GM12878 (cell line): ENCODE measurements at regions not wholly inside any gene's neighbourhood (a gene's known extent, or its start where the extent isn't known, plus 50 kb on each side); places are given as distances from the start of the nearest gene placed in this dataset.

Experiments used
- ATAC-seq: fragments of 200-7000 bp; cut with Tn5 transposase; 3 replicates; pipeline ENCODE4 v1.9.1; 2020; ENCODE audit warnings: mild to moderate bottlenecking, moderate library complexity
- BruUV-seq: library from RNA; stranded (reverse); fragments of 400-500 nt; replicated peaks from 2 replicates; lab custom pipeline; 2021; lab: Mats Ljungman, UMichigan
- CTCF ChIA-PET: fragments of 300-600 bp; sonication (Branson Sonifier 250); formaldehyde crosslinking; extraction: SDS; loops from one replicate; lab custom pipeline; 2021; ENCODE audit warnings: inconsistent platforms; lab: Yijun Ruan, JAX
- POLR2A ChIA-PET: fragments of 350-600 bp; formaldehyde crosslinking; extraction: SDS; loops from one replicate; lab custom pipeline; 2021; ENCODE audit warnings: inconsistent platforms; lab: Charles Lee
- RAD21 ChIA-PET: fragments of 300-600 bp; sonication (Branson Sonifier 250); formaldehyde crosslinking; loops from one replicate; lab custom pipeline; 2023; ENCODE audit warnings: antibody characterized with exemption; ENCODE audit not compliant: unreplicated experiment; lab: Charles Lee
- SMC1A ChIA-PET: fragments of 300-600 bp; sonication (Branson Sonifier 250); formaldehyde crosslinking; loops from one replicate; lab custom pipeline; 2023; ENCODE audit not compliant: unreplicated experiment, uncharacterized antibody; lab: Charles Lee
- DNase-seq: peaks from one replicate; pipeline ENCODE4 v3.0.0-alpha.2; 2011; ENCODE audit warnings: low read depth, low spot score
- FAIRE-seq: peaks from 3 replicates; lab custom pipeline; 2011; peaks lifted over from hg19 to GRCh38; lab: Jason Lieb, UNC
- H2AFZ ChIP-seq: 2 replicates; pipeline ENCODE4 v1.6.0; 2011; ENCODE audit warnings: low read depth, low read length, control low read depth; ENCODE audit not compliant: control insufficient read depth
- H3K27ac ChIP-seq: 2 replicates; pipeline ENCODE4 v1.5.1; 2011; ENCODE audit warnings: control low read depth; ENCODE audit not compliant: control insufficient read depth, insufficient read depth
- H3K27me3 ChIP-seq, 2 experiments: replicated peaks in 1 of 2; 2 replicates each; pipeline versions ENCODE4 v1.6.0 to v1.6.1; 2011; ENCODE audit warnings: low read length in 1 of 2; ENCODE audit not compliant: control insufficient read depth in 2 of 2, insufficient read depth in 2 of 2
- H3K36me3 ChIP-seq, 2 experiments: 2 replicates each; pipeline ENCODE4 v1.5.1; 2011; ENCODE audit warnings: low read length in 1 of 2; ENCODE audit not compliant: control insufficient read depth in 2 of 2, insufficient read depth in 2 of 2
- H3K4me1 ChIP-seq: 2 replicates; pipeline ENCODE4 v1.6.1; 2011; ENCODE audit warnings: mild to moderate bottlenecking, low read length, moderate library complexity, mixed read lengths; ENCODE audit not compliant: control insufficient read depth, insufficient read depth
- H3K4me2 ChIP-seq: 2 replicates; pipeline ENCODE4 v1.6.0; 2011; ENCODE audit warnings: control low read depth; ENCODE audit not compliant: control insufficient read depth, insufficient read depth
- H3K4me3 ChIP-seq: fragments of 200-600 bp; sonication (generic); 2 replicates; pipeline ENCODE4 v1.5.1; 2016
- H3K79me2 ChIP-seq: 2 replicates; pipeline ENCODE4 v1.6.0; 2011; ENCODE audit warnings: low read length; ENCODE audit not compliant: control insufficient read depth, insufficient read depth
- H3K9ac ChIP-seq: 2 replicates; pipeline ENCODE4 v1.8.0; 2011; ENCODE audit warnings: low read length, control low read depth, mixed read lengths; ENCODE audit not compliant: control insufficient read depth, insufficient read depth
- H3K9me3 ChIP-seq: replicated peaks from 3 replicates; pipeline ENCODE4 v1.5.1; 2011; ENCODE audit warnings: mild to moderate bottlenecking, low read length; ENCODE audit not compliant: control insufficient read depth, insufficient read depth
- H4K20me1 ChIP-seq: 2 replicates; pipeline ENCODE4 v1.6.0; 2011; ENCODE audit not compliant: control insufficient read depth, insufficient read depth
- BCLAF1 ChIP-seq: fragments of 450-650 bp; IDR thresholded peaks from 2 replicates; pipeline ENCODE4 v1.6.1; 2017; ENCODE audit warnings: antibody characterized with exemption, mild to moderate bottlenecking, moderate library complexity
- CEBPZ ChIP-seq: fragments of 150-350 bp; IDR thresholded peaks from 2 replicates; pipeline ENCODE4 v1.6.1; 2016; ENCODE audit warnings: low read depth, low read length
- DPF2 ChIP-seq: fragments of 450-650 bp; IDR thresholded peaks from 2 replicates; pipeline ENCODE4 v1.6.1; 2017; ENCODE audit warnings: mild to moderate bottlenecking
- EP300 ChIP-seq, 2 experiments: fragments of 150-350 bp in 1 of 2; IDR thresholded peaks; 2 replicates each; pipeline ENCODE4 v1.6.1; 2011 to 2012; ENCODE audit warnings: low read depth in 2 of 2, low read length in 2 of 2, borderline replicate concordance in 1 of 2, improper control_type of control experiment in 1 of 2, inconsistent platforms in 1 of 2; ENCODE audit not compliant: control insufficient read depth in 1 of 2
- ESRRA ChIP-seq: IDR thresholded peaks from 2 replicates; pipeline ENCODE4 v1.6.1; 2012; ENCODE audit warnings: mild to moderate bottlenecking, low read length, improper control_type of control experiment
- HCFC1 ChIP-seq: fragments of 150-350 bp; IDR thresholded peaks from 2 replicates; pipeline ENCODE4 v1.6.1; 2014; ENCODE audit warnings: low read length
- HDGF ChIP-seq: fragments of 450-650 bp; IDR thresholded peaks from 2 replicates; pipeline ENCODE4 v1.6.1; 2016; ENCODE audit warnings: antibody characterized with exemption
- KDM1A ChIP-seq: fragments of 200-600 bp; sonication (generic); IDR thresholded peaks from 2 replicates; pipeline ENCODE4 v1.6.1; 2016; ENCODE audit warnings: borderline replicate concordance
- MEF2B ChIP-seq: fragments of 450-650 bp; IDR thresholded peaks from 2 replicates; pipeline ENCODE4 v1.6.1; 2018; ENCODE audit warnings: mild to moderate bottlenecking, moderate library complexity; ENCODE audit not compliant: partially characterized antibody, poor library complexity, severe bottlenecking
- MXI1 ChIP-seq: fragments of 150-350 bp; IDR thresholded peaks from 2 replicates; pipeline ENCODE4 v1.6.1; 2011; ENCODE audit warnings: low read depth, mild to moderate bottlenecking, inconsistent platforms, low read length, improper control_type of control experiment
- NBN ChIP-seq: fragments of 450-650 bp; IDR thresholded peaks from 2 replicates; pipeline ENCODE4 v1.6.1; 2016
- NFIC ChIP-seq: IDR thresholded peaks from 2 replicates; pipeline ENCODE4 v1.6.1; 2012; ENCODE audit warnings: low read depth, mild to moderate bottlenecking, inconsistent platforms, low read length, moderate library complexity
- NFYB ChIP-seq: IDR thresholded peaks from 2 replicates; pipeline ENCODE4 v1.6.1; 2011; ENCODE audit warnings: low read depth, mild to moderate bottlenecking, low read length, improper control_type of control experiment, moderate library complexity; ENCODE audit not compliant: insufficient read depth
- RAD21 ChIP-seq: IDR thresholded peaks from 2 replicates; pipeline ENCODE4 v1.6.1; 2011; ENCODE audit warnings: mild to moderate bottlenecking, low read depth, low read length, moderate library complexity; ENCODE audit not compliant: insufficient read depth
- RELB ChIP-seq: fragments of 450-650 bp; IDR thresholded peaks from 2 replicates; pipeline ENCODE4 v1.6.1; 2017; ENCODE audit warnings: low read depth, mild to moderate bottlenecking, moderate library complexity
- TCF12 ChIP-seq: IDR thresholded peaks from 2 replicates; pipeline ENCODE4 v1.6.1; 2011; ENCODE audit warnings: low read depth, mild to moderate bottlenecking, low read length
- YY1 ChIP-seq: IDR thresholded peaks from 2 replicates; pipeline ENCODE4 v1.6.1; 2011; ENCODE audit warnings: low read depth, mild to moderate bottlenecking, low read length
- WGBS: methylation state at CpG from one replicate; pipeline ENCODE4 v1.1.6; 2016; ENCODE audit warnings: low lambda C conversion rate; ENCODE audit not compliant: insufficient replicate concordance, insufficient coverage; ENCODE audit errors: missing lambda C conversion rate; 5-methylcytosine and 5-hydroxymethylcytosine counted together
- in situ Hi-C: fragments of 300-500 bp; cut with MboI; formaldehyde crosslinking; loops from 9 replicates; pipeline ENCODE4 v1.14.3; 2018; ENCODE audit warnings: mixed read lengths
- intact Hi-C: fragments of 100-400 bp; cut with micrococcal nuclease; formaldehyde crosslinking; loops from one replicate; pipeline ENCODE4 v1.14.2; 2022; ENCODE audit not compliant: unreplicated experiment

GRCh38 chr1:204809488-204809887 is 61.2 kb upstream of the NFASC start:
- Histone ChIP-seq H3K4me1 (no peaks in the 10 kb centered on the region), H3K79me2 (no peaks in the 10 kb centered on the region), H3K9me3 (no peaks in the 10 kb centered on the region), H3K4me3 (no peak overlapping the region), H2AFZ (no peak overlapping the region), H3K36me3 (no peaks in the 10 kb centered on the region), H3K4me2 (no peak overlapping the region), H4K20me1 (no peaks in the 10 kb centered on the region), H3K27me3 (peaks cover 3 to 6% of the 10 kb centered on the region in 2 experiments; a peak in 3 of 4 replicates), H3K9ac (no peak overlapping the region), H3K27ac (no peak overlapping the region)
- 34% methylated on average over 1 of the region's 1 CpG for WGBS
- ChIA-PET POLR2A (no interaction called here), RAD21 (interaction anchor here (3.6 kb wide), 1 partner anchor 243 kb away, joined by 81 read pairs; no protein-coding TSS in a partner anchor), CTCF (interaction anchor here (0.7 to 10.4 kb wide), 3 partner anchors 45 to 239 kb away, joined by 3 to 279 read pairs (median 74); no protein-coding TSS in a partner anchor), SMC1A (interaction anchor here (1.6 to 3.8 kb wide), 2 partner anchors 11 to 242 kb away, joined by 4 to 76 read pairs; no protein-coding TSS in a partner anchor)
- DNase-seq (no peak), ATAC-seq (no peak), FAIRE-seq (no peak)
- in situ Hi-C loops: loop anchor here (5.0 to 10.0 kb wide), 2 partner anchors 242 to 375 kb away; no protein-coding TSS in a partner anchor
- no TSS peak for BruUV-seq
- intact Hi-C loops: loop anchor here (5.0 to 10.0 kb wide), 2 partner anchors 97 to 365 kb away; no protein-coding TSS in a partner anchor
- no peak for TF ChIP-seq HCFC1
- TF ChIP-seq DPF2: no peak
- no peak for TF ChIP-seq MXI1
- no peak for TF ChIP-seq ESRRA
- TF ChIP-seq TCF12: no peak
- no peak for TF ChIP-seq MEF2B
- no peak for TF ChIP-seq NBN
- no peak for TF ChIP-seq HDGF
- TF ChIP-seq EP300 (IDR thresholded peaks at IDR 0.05; ENCODE audit: borderline replicate concordance in 1 of 2, control insufficient read depth in 1 of 2, low read depth in 2 of 2, low read length in 2 of 2): no peak
- no peak for TF ChIP-seq NFYB
- TF ChIP-seq RELB: no peak
- TF ChIP-seq CEBPZ: no peak
- no peak for TF ChIP-seq NFIC
- no peak for TF ChIP-seq KDM1A
- no peak for TF ChIP-seq YY1
- TF ChIP-seq RAD21: no peak
- no peak for TF ChIP-seq BCLAF1
